Stomach smooth muscle (tissue), 2 donors: ENCODE measurements at regions not wholly inside any gene's neighbourhood (a gene's known extent, or its start where the extent isn't known, plus 50 kb on each side); places are given as distances from the start of the nearest gene placed in this dataset.

Experiments used
- H3K27ac ChIP-seq: one replicate; pipeline ENCODE4 v1.7.0; 2013; ENCODE audit warnings: mild to moderate bottlenecking, low read length, inconsistent platforms
- H3K27me3 ChIP-seq, 2 donors: one replicate each; pipeline ENCODE4 v1.7.0; 2013; ENCODE audit warnings: low read length in 2 of 2; ENCODE audit not compliant: insufficient read depth in 2 of 2, control insufficient read depth in 1 of 2
- H3K36me3 ChIP-seq, 2 donors: one replicate each; pipeline ENCODE4 v1.7.0; 2013; ENCODE audit warnings: low read length in 2 of 2; ENCODE audit not compliant: control insufficient read depth in 2 of 2, insufficient read depth in 2 of 2
- H3K4me1 ChIP-seq: one replicate; pipeline ENCODE4 v1.7.0; 2013; ENCODE audit warnings: low read length; ENCODE audit not compliant: control insufficient read depth, insufficient read depth
- H3K4me3 ChIP-seq, 2 donors: one replicate each; pipeline ENCODE4 v1.7.0; 2013; ENCODE audit warnings: low read length in 2 of 2
- H3K9ac ChIP-seq, 2 donors: one replicate each; pipeline ENCODE4 v1.7.0; 2013; ENCODE audit warnings: low read length in 2 of 2, mild to moderate bottlenecking in 1 of 2
- H3K9me3 ChIP-seq, 2 donors: one replicate each; pipeline ENCODE4 v1.7.0; 2013; ENCODE audit warnings: low read length in 2 of 2; ENCODE audit not compliant: control insufficient read depth in 2 of 2
- donor health status: healthy.
- donor health status: Pancreatic carcinoma.

DNA sequence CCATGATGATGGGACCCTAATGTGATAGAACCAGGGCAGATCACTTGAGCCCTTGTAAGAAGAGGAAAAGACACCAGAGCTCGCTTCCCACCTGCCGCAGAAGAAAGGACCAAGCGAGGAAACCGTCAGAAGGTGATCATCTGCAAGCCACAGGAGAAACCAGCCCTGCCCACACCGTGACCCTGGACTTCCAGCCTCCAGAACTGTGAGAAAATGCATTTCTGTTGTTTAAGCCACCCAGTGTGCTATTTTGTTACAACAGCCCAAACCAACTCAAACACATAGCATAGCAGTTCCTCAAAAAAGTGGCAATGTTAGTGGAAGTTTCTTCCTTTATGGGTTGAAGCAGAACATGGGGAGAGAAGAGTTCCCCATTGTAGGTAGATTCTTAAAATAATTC is 107.9 kb upstream of the BCL2L14 start:
- no peaks in the 10 kb centered on the region for H3K27me3 ChIP-seq
- no peaks in the 10 kb centered on the region for H3K4me1 ChIP-seq
- no peaks in the 10 kb centered on the region for H3K9me3 ChIP-seq
- H3K4me3 ChIP-seq: no peak overlapping the region
- no peaks in the 10 kb centered on the region for H3K36me3 ChIP-seq
- H3K9ac ChIP-seq: no peak overlapping the region
- no peak overlapping the region for H3K27ac ChIP-seq

DNA sequence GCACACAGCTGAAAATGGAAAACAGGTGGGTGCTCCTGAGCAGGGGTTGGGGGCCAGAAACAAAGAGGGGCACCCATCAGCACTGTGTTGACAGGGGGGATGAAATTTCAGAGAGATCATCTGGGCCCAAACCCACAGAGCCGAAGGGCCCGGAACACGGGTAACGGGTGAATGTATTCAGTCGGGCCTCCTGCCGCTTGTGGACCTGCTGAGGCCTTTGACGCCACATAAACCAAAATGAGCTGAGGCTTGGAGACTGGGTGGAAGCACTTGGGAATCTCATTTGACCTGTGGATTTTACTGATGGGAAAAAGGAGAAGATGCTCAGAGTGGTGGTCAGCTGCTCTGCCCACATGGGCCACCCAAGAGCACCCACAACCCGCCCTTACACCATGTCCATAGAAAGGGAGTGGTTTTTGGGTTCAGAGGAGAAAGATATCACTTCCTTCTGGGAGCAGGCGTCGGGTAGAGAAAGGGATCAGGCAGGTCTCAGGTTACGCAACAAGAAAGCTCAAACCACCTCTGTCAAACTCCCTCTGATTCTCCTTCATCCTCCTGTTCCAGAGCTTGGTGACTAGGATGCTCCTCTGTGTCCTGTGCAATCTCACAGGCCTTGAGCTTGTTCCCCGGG is 106.8 kb upstream of the BCL2L14 start:
- Histone ChIP-seq H3K4me3 (no peak overlapping the region), H3K27me3 (no peaks in the 10 kb centered on the region), H3K36me3 (no peaks in the 10 kb centered on the region), H3K9me3 (no peaks in the 10 kb centered on the region), H3K9ac (no peak overlapping the region), H3K27ac (no peak overlapping the region), H3K4me1 (no peaks in the 10 kb centered on the region)

GRCh38 chr12:11965258-11965910 is 105.4 kb upstream of the BCL2L14 start:
- Histone ChIP-seq H3K27ac (no peak overlapping the region), H3K27me3 (no peaks in the 10 kb centered on the region), H3K4me1 (no peaks in the 10 kb centered on the region), H3K4me3 (no peak overlapping the region), H3K36me3 (no peaks in the 10 kb centered on the region), H3K9ac (no peak overlapping the region), H3K9me3 (no peaks in the 10 kb centered on the region)

DNA sequence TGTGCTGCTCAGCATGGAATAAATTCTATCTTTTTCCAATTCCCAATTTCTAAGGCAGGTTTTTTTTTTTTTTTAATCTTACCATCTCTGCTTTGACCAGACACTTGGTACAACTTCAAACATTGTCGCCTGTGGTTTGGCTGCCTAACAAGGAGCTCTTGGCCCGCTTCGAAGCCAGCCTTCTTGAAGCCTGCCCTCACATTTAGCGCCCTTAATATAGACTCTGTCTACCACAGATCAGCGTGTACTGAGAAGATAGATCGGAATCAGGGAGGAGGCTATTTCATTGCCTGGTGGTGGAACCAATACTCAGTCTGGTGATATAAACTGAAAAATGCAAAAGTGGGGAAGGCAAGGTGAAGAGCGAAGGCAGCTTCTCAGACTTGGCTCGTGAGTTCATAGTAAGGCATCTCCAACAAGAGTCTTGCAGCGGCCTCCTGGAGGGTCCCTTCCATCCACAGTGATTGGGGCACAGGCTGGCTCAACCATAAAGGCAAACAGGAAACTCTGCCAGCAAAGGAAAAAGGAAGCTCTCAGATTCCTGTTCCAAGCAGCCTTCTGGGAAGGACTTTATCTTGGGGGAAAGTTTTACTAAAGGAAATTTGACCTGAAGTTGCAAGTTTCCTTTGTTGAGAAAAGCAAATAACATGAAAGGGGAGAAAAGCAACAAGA is 103.2 kb upstream of the BCL2L14 start:
- Histone ChIP-seq H3K27ac (no peak overlapping the region), H3K4me3 (no peak overlapping the region), H3K27me3 (no peaks in the 10 kb centered on the region), H3K4me1 (no peaks in the 10 kb centered on the region), H3K36me3 (no peaks in the 10 kb centered on the region), H3K9me3 (no peaks in the 10 kb centered on the region), H3K9ac (no peak overlapping the region)

- Histone ChIP-seq H3K27me3 (no peaks in the 10 kb centered on the region), H3K27ac (no peak overlapping the region), H3K4me1 (no peaks in the 10 kb centered on the region), H3K36me3 (no peaks in the 10 kb centered on the region), H3K9ac (no peak overlapping the region), H3K9me3 (no peaks in the 10 kb centered on the region), H3K4me3 (no peak overlapping the region)
Observed at GRCh38 chr12:11968048-11968383, 102.7 kb upstream of the BCL2L14 start.

DNA sequence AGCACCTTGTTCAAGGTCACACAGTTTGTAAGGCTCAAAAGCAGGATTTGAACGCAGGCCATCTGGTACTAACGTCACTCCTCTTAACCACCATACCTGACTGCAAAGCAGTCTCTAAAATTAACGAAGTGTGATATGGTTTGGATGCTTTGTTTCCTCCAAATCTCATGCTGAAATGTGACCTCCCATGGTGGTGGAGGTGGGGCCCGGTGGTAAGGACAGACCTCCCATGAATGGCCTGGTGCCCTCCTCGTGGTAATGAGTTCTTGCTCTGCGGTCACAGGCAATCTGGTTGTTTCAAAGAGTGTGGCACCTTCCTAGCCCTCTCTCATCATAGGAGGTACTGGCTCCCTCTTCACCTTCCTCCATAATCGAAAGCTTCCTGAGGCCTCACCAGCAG is 102.2 kb upstream of the BCL2L14 start:
- Histone ChIP-seq H3K27ac (no peak overlapping the region), H3K36me3 (no peaks in the 10 kb centered on the region), H3K9ac (no peak overlapping the region)

DNA sequence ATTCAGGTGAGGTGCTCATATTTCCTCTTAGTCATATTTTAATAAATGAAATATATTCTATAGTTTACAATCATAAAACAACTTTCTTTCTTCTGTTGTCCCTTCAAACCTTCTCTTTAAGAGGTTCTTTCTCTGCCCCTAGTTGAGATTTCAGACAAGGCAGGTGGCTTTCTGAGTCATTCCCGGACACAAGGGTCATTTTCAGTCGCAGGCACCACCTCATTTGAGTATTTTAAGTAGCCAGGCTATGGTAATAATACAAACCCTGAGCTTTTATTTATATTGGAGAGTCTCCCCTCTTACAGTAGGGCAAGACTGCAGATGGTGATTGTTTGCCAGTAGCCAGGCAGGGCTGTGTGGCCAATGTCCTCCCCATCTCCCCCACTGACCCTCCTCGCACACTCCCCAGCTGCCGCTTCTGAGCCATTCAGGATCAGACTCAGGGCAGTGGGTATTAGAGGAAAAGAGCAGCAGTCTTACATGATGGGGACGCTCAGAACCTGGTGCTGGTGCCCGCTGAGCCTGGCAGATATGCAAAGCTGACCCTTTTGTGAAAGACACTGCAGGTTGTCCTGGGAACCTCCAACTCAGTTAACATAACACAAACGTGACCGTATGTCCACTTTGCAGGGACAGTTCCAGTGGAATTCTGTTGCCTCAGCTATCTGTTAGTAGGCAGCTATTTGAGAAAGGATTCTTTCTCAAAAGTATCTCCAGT is 101.1 kb upstream of the BCL2L14 start:
- H3K27me3 ChIP-seq: no peaks in the 10 kb centered on the region
- no peaks in the 10 kb centered on the region for H3K4me1 ChIP-seq
- H3K9ac ChIP-seq: no peak overlapping the region
- H3K27ac ChIP-seq: no peak overlapping the region
- H3K36me3 ChIP-seq: no peaks in the 10 kb centered on the region
- no peaks in the 10 kb centered on the region for H3K9me3 ChIP-seq
- no peak overlapping the region for H3K4me3 ChIP-seq

More for the DNA sequence above, 102.2 kb upstream of the BCL2L14 start:
- Histone ChIP-seq H3K27me3 (no peaks in the 10 kb centered on the region), H3K9me3 (no peaks in the 10 kb centered on the region), H3K4me3 (no peak overlapping the region), H3K4me1 (no peaks in the 10 kb centered on the region)

DNA sequence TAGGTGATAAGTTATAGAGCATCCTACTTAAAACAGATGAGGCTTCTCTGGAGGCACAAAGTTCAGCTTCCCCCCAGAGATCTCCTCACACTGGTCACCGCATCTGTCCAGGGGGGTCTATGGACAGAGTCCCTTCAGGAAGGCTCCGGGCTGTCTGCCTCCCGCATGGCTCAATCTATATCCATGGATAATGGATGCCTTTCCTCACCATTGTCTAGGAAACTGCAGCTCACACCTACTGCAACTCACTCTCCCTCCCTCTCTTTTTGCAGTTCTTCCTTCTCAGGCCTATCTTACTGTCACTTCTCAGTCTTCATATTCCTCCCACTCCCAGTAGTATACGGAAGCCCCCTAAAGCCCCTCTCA is 100.6 kb upstream of the BCL2L14 start:
- Histone ChIP-seq H3K9ac (no peak overlapping the region), H3K27me3 (no peaks in the 10 kb centered on the region), H3K27ac (no peak overlapping the region), H3K36me3 (no peaks in the 10 kb centered on the region), H3K4me1 (no peaks in the 10 kb centered on the region), H3K4me3 (no peak overlapping the region), H3K9me3 (no peaks in the 10 kb centered on the region)

- no peak overlapping the region for H3K27ac ChIP-seq
- H3K9ac ChIP-seq: no peak overlapping the region
- H3K9me3 ChIP-seq: no peaks in the 10 kb centered on the region
- H3K4me3 ChIP-seq: no peak overlapping the region
- no peaks in the 10 kb centered on the region for H3K36me3 ChIP-seq
- no peaks in the 10 kb centered on the region for H3K27me3 ChIP-seq
- no peaks in the 10 kb centered on the region for H3K4me1 ChIP-seq
Observed at GRCh38 chr12:11973396-11973795, 97.3 kb upstream of the BCL2L14 start.

- no peaks in the 10 kb centered on the region for H3K27me3 ChIP-seq
- no peaks in the 10 kb centered on the region for H3K36me3 ChIP-seq
Observed at GRCh38 chr12:11976005-11976404, 94.7 kb upstream of the BCL2L14 start.

More at GRCh38 chr12:11976005-11976404, 94.7 kb upstream of the BCL2L14 start:
- Histone ChIP-seq H3K27ac (no peak overlapping the region), H3K9ac (no peak overlapping the region), H3K9me3 (no peaks in the 10 kb centered on the region), H3K4me1 (no peaks in the 10 kb centered on the region), H3K4me3 (no peak overlapping the region)
